ENCODE measurements at regions not wholly inside any gene's neighbourhood (a gene's known extent, or its start where the extent isn't known, plus 50 kb on each side); places are given as distances from the start of the nearest gene placed in this dataset.

DNA sequence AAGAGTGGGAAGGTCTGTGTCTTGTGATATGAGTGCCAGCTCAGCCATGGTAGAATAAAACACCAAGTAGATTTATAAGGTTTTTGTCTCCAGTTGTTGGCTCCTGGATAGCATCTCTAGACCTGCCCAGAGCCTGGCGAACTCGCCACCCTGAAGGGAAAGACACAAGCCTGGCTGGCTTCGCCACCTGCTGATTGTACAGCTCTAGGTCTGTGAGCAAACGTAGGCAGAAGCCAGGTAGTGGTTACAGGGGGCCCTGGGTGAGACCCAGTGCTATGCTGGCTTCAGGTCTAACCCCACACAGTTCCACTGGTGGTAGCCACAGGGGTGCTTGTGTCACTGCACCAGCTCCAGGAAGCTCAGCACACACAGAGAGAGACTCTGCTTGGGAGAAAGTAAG lies 100.5 kb downstream of the BLTP1 start:
- H3K9me3 Mint-ChIP-seq, result no peaks in the 10 kb centered on the region
- H3K4me1 Mint-ChIP-seq (ENCODE audit: low read depth), result no peaks in the 10 kb centered on the region
- peaks cover 79% of the 10 kb centered on the region for H3K36me3 Mint-ChIP-seq (ENCODE audit: low read depth)
- H3K27me3 Mint-ChIP-seq, result no peaks in the 10 kb centered on the region
- intact Hi-C loops (cut with micrococcal nuclease), result loop anchor here (10.0 kb wide), 1 partner anchor 102 kb away; no protein-coding TSS in a partner anchor
- no peak overlapping the region for H3K4me3 Mint-ChIP-seq
- H3K27ac Mint-ChIP-seq, result no peak overlapping the region

DNA sequence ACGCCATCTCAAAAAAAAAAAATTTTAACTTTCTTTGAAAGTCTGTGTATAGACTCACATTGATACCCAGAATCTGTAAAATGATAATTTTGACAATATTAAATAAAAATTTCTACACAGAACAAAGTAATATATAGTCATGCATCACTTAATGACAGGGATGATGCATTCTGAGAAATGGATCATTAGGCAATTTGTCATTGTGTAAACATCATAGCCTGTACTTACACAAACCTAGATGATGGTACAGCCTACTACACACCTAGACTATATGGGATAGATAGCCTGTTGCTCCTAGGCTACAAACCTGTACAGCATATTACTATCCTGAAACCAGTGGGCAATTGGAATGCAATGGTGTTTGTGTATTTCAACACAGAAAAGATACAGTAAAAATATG lies 107.7 kb downstream of the BLTP1 start:
- Mint-ChIP-seq H3K4me3 (no peak overlapping the region), H3K9me3 (no peaks in the 10 kb centered on the region), H3K4me1 (ENCODE audit: low read depth) (no peaks in the 10 kb centered on the region), H3K27me3 (no peaks in the 10 kb centered on the region), H3K36me3 (ENCODE audit: low read depth) (peaks cover 72% of the 10 kb centered on the region), H3K27ac (no peak overlapping the region)
- intact Hi-C loops (cut with micrococcal nuclease), result loop anchor here (10.0 kb wide), 1 partner anchor 95 kb away; no protein-coding TSS in a partner anchor

DNA sequence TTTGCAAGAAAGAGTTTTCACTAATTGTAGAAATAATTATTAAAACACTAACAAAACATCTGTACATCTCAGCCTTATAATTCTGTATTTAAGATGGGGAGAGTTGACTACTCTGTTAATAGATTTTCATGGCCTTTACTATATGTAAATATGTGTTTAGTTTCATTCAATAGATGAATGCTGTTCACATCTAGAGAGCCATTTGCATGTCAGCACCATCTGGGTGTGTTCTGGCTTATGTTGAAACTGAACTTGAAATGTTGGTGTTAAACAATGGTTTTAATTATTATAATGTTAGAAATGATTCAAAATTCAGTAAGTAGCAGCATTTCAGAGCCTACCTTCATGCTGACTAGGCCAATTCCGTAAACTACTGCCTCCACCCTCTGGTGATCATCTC lies 102.5 kb upstream of the ADAD1 start:
- peaks cover 46% of the 10 kb centered on the region for H3K36me3 Mint-ChIP-seq (ENCODE audit: low read depth)
- no peak overlapping the region for H3K27ac Mint-ChIP-seq
- H3K9me3 Mint-ChIP-seq, result no peaks in the 10 kb centered on the region
- H3K27me3 Mint-ChIP-seq, result no peaks in the 10 kb centered on the region
- H3K4me1 Mint-ChIP-seq (ENCODE audit: low read depth), result no peaks in the 10 kb centered on the region
- no peak overlapping the region for H3K4me3 Mint-ChIP-seq
- intact Hi-C loops (cut with micrococcal nuclease), result no loop called here

- Mint-ChIP-seq H3K4me1 (ENCODE audit: low read depth) (no peaks in the 10 kb centered on the region), H3K27me3 (no peaks in the 10 kb centered on the region), H3K36me3 (ENCODE audit: low read depth) (peaks cover 44% of the 10 kb centered on the region), H3K4me3 (no peak overlapping the region), H3K27ac (no peak overlapping the region), H3K9me3 (no peaks in the 10 kb centered on the region)
- intact Hi-C loops (cut with micrococcal nuclease), result no loop called here
Measured at GRCh38 chr4:122278976-122279375, 99.8 kb upstream of the ADAD1 start.

DNA sequence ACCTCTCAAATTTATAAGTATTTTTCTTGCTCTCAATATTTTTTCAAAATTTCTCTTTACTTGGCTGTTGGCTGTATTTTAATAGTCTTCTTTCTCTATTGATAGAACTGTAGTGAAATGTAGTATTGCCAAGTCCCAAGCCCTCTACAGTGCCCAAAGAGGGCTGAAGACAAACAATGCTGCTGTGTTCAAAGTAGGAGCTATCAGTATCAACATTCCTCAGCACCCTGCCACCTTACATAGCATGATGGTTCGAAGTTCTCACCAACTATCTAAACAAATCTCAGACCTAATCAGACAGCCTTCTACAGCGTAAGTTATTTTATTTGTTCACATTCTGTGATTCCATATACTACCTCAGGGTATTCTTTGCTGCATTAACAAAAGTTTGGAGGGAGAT lies 99.1 kb upstream of the ADAD1 start:
- Mint-ChIP-seq H3K36me3 (ENCODE audit: low read depth) (peaks cover 43% of the 10 kb centered on the region), H3K4me3 (no peak overlapping the region), H3K27me3 (no peaks in the 10 kb centered on the region), H3K27ac (no peak overlapping the region), H3K4me1 (ENCODE audit: low read depth) (no peaks in the 10 kb centered on the region), H3K9me3 (no peaks in the 10 kb centered on the region)
- intact Hi-C loops (cut with micrococcal nuclease), result no loop called here

DNA sequence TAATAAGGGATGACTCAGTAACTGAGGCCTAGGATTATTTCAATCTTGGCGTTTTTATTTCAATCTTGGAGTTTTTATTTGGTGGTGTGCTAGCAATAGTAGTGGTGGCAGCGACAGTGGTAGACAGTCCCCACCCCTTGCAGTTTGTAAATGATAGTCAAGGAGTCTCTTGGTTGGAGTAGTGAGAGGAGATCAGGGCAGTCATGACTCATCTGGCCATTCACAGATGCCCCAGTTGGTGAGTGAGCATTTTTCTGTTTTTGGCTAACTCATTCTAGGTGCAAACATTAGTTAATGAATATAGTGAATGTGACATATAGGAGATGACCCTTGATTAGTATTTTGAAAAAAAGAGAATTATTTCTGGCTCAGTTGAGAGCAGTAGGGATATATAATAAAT lies 93.5 kb upstream of the ADAD1 start:
- Mint-ChIP-seq H3K27ac (no peak overlapping the region), H3K27me3 (no peaks in the 10 kb centered on the region), H3K36me3 (ENCODE audit: low read depth) (peaks cover 37% of the 10 kb centered on the region), H3K9me3 (no peaks in the 10 kb centered on the region), H3K4me3 (no peak overlapping the region), H3K4me1 (ENCODE audit: low read depth) (no peaks in the 10 kb centered on the region)
- intact Hi-C loops (cut with micrococcal nuclease), result no loop called here

GRCh38 chr4:122293374-122294365 lies 85.1 kb upstream of the ADAD1 start:
- no peaks in the 10 kb centered on the region for H3K27me3 Mint-ChIP-seq
- H3K36me3 Mint-ChIP-seq (ENCODE audit: low read depth), result peaks cover 53% of the 10 kb centered on the region
- H3K4me3 Mint-ChIP-seq, result no peak overlapping the region
- H3K27ac Mint-ChIP-seq, result no peak overlapping the region
- intact Hi-C loops (cut with micrococcal nuclease), result no loop called here
- no peaks in the 10 kb centered on the region for H3K4me1 Mint-ChIP-seq (ENCODE audit: low read depth)
- H3K9me3 Mint-ChIP-seq, result peaks cover 12% of the 10 kb centered on the region

DNA sequence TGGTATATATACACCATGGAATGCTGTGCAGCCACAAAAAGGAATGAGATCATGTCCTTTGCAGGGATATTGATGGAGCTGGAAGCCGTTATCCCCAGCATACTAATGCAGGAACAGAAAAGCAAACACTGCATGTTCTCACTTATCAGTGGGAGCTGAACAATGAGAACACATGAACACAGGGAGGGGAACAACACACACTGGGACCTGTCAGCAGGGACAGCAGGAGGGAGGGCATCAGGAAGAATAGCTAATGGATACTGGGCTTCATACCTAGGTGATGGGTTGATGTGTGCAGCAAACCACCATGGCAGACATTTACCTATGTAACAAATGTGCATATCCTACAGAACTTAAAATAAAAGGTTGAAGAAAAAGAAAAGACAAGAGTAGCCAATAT lies 81.1 kb upstream of the ADAD1 start:
- no peak overlapping the region for H3K4me3 Mint-ChIP-seq
- H3K4me1 Mint-ChIP-seq (ENCODE audit: low read depth), result no peaks in the 10 kb centered on the region
- H3K36me3 Mint-ChIP-seq (ENCODE audit: low read depth), result peaks cover 40% of the 10 kb centered on the region
- H3K27ac Mint-ChIP-seq, result no peak overlapping the region
- H3K27me3 Mint-ChIP-seq, result no peaks in the 10 kb centered on the region
- peaks cover 12% of the 10 kb centered on the region for H3K9me3 Mint-ChIP-seq
- intact Hi-C loops (cut with micrococcal nuclease), result no loop called here

DNA sequence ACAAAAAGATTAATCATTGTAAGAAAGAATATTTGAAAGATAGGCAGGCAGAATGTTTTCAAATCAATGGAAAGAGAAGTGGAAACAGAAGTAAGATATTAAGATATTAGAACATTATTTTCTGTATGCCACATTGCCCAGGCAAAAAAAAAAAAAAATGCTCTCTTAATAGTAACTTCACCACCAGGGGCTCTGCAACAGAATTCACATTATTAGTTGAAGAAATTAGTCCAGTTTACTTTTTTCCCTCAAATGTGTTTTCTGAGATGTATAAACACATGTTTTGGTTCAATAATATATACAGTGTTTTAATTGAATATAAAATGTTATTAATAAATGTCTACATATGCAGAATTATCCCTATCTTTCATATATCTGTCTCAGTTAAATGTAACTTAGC lies 78.0 kb upstream of the ADAD1 start:
- no peaks in the 10 kb centered on the region for H3K27me3 Mint-ChIP-seq
- H3K4me3 Mint-ChIP-seq, result no peak overlapping the region
- H3K27ac Mint-ChIP-seq, result no peak overlapping the region
- no peaks in the 10 kb centered on the region for H3K9me3 Mint-ChIP-seq
- intact Hi-C loops (cut with micrococcal nuclease), result loop anchor here (10.0 kb wide), 2 partner anchors 274 to 396 kb away; no protein-coding TSS in a partner anchor
- H3K36me3 Mint-ChIP-seq (ENCODE audit: low read depth), result peaks cover 27% of the 10 kb centered on the region
- H3K4me1 Mint-ChIP-seq (ENCODE audit: low read depth), result no peaks in the 10 kb centered on the region

DNA sequence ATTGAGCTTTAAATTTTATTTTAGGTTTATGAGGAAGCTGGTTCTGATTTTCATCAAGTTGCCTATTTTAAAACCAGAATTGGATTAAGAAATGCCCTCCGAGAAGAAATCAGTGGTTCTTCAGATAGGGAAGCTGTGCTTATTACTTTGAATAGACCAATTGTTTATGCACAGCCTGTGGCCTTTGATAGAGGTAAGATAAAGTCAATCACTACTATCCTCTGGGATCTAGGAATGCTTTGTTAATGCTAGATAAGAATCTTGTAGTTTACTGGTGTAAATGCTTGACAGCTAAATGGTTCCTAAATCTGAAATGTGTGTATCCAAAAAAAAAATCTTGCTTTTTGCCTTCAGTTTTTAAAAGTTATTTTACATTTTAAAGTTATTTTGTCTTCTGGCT lies 73.0 kb upstream of the ADAD1 start:
- Mint-ChIP-seq H3K36me3 (ENCODE audit: low read depth) (peaks cover 43% of the 10 kb centered on the region), H3K27ac (no peak overlapping the region), H3K4me3 (no peak overlapping the region), H3K4me1 (ENCODE audit: low read depth) (peaks cover 5% of the 10 kb centered on the region), H3K27me3 (no peaks in the 10 kb centered on the region), H3K9me3 (no peaks in the 10 kb centered on the region)
- intact Hi-C loops (cut with micrococcal nuclease), result loop anchor here (10.0 kb wide), 2 partner anchors 269 to 401 kb away; no protein-coding TSS in a partner anchor

- no peak overlapping the region for H3K27ac Mint-ChIP-seq
- intact Hi-C loops (cut with micrococcal nuclease), result loop anchor here (10.0 kb wide), 2 partner anchors 265 to 405 kb away; no protein-coding TSS in a partner anchor
- H3K36me3 Mint-ChIP-seq (ENCODE audit: low read depth), result peaks cover 44% of the 10 kb centered on the region
- no peaks in the 10 kb centered on the region for H3K9me3 Mint-ChIP-seq
- peaks cover 5% of the 10 kb centered on the region for H3K4me1 Mint-ChIP-seq (ENCODE audit: low read depth)
- no peak overlapping the region for H3K4me3 Mint-ChIP-seq
- H3K27me3 Mint-ChIP-seq, result no peaks in the 10 kb centered on the region
Measured at GRCh38 chr4:122309988-122310626, 68.7 kb upstream of the ADAD1 start.

DNA sequence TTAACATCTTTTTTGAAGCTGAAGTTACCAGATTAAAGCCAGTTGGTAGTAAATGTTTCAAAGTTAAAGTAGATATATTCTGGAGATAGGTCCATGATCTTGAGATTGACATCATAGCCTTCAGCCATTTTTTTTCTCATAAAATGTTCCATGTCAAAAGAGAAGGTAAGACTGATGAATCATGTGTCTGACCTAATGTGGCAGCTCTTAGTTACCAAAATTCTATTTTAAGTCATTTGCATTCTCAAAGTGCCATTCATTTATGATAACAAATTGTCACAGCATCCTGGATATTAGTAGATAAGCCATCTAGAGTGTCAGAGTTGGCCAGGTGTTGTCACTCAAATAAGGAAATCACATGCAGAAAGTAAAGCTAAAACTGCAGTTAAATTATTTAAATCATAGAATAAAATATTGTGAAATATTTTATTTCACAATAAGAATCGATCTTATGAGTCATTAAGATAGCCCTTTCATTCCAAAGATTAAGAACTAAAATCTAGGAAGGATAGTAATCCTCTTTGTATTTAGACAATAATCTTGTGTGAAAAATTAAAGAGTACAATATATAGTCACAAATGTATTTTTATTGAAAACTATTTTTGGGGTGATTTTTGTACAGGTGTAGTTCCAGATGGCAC lies 65.7 kb upstream of the ADAD1 start:
- Mint-ChIP-seq H3K27ac (no peak overlapping the region), H3K36me3 (ENCODE audit: low read depth) (peaks cover 55% of the 10 kb centered on the region), H3K4me1 (ENCODE audit: low read depth) (peaks cover 5% of the 10 kb centered on the region), H3K9me3 (no peaks in the 10 kb centered on the region), H3K4me3 (no peak overlapping the region), H3K27me3 (no peaks in the 10 kb centered on the region)
- intact Hi-C loops (cut with micrococcal nuclease), result no loop called here

DNA sequence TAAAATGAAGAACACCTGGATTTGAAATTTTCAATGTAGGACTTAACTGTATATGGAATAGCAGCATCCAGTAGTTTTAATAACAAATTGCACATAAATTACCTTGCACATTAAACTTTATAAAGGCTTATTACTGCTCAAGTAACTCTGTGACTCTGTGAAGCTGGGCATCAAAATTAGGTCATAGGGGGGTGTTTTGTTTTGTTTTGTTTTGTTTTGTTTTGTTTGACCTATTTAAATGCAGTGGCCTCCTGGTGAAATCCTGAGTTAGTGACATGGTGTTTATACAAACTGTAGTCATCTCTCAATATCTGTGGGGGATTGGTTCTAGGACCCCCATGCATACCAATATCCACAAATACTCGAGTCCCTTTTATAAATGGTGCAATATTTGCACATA lies 51.9 kb upstream of the ADAD1 start:
- intact Hi-C loops (cut with micrococcal nuclease), result no loop called here
- H3K36me3 Mint-ChIP-seq (ENCODE audit: low read depth), result peaks cover 62% of the 10 kb centered on the region
- H3K4me1 Mint-ChIP-seq (ENCODE audit: low read depth), result peaks cover 4% of the 10 kb centered on the region
- no peak overlapping the region for H3K4me3 Mint-ChIP-seq
- no peaks in the 10 kb centered on the region for H3K27me3 Mint-ChIP-seq
- no peak overlapping the region for H3K27ac Mint-ChIP-seq
- no peaks in the 10 kb centered on the region for H3K9me3 Mint-ChIP-seq

- no peaks in the 10 kb centered on the region for H3K4me1 Mint-ChIP-seq (ENCODE audit: low read depth)
- H3K4me3 Mint-ChIP-seq, result no peak overlapping the region
- H3K36me3 Mint-ChIP-seq (ENCODE audit: low read depth), result peaks cover 50% of the 10 kb centered on the region
- no peaks in the 10 kb centered on the region for H3K27me3 Mint-ChIP-seq
- no peak overlapping the region for H3K27ac Mint-ChIP-seq
- no peaks in the 10 kb centered on the region for H3K9me3 Mint-ChIP-seq
- intact Hi-C loops (cut with micrococcal nuclease), result no loop called here
Measured at GRCh38 chr4:122328893-122329292, 49.9 kb upstream of the ADAD1 start.
